ENCODE measurements at regions not wholly inside any gene's neighbourhood (a gene's known extent, or its start where the extent isn't known, plus 50 kb on each side); places are given as distances from the start of the nearest gene placed in this dataset.

DNA sequence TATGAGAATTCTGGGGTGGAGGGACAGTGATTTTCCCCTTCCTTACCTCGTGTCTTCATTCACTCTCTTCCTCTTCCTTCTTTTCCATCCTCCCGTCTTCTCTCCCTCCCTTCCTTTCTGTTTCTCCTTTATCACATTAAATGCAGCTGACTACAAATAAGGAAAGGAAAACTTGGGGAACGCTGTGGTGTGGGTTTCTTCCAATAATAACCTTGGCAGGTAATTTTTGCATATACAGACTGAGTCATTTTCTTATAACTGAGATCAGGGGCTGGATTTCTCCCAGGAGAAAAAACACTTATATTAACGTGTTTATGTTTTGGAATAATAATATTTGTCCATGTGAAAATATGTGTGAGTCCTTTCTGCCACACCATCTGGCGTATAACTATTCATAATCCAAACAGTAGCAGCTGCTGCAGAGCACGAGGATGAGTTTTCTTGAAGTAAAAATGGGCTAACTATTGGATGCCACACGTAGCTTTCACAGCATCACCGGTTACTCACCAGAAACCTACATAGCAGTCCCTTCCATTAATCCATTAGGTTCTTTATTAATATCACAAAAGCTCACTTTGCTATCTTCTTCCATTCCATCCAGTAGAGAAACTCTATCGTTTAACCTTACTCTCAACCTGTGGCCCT is 139.2 kb upstream of the SASH1 start:
- TF ChIP-seq YY1 (IDR thresholded peaks at IDR 0.05; ENCODE audit: low read depth) (no peak), CEBPB (IDR thresholded peaks at IDR 0.05) (no peak), EP300 (IDR thresholded peaks at IDR 0.05; ENCODE audit: borderline replicate concordance) (no peak), NFIC (IDR thresholded peaks at IDR 0.05) (no peak), EGR1 (IDR thresholded peaks at IDR 0.05) (no peak), FOXM1 (IDR thresholded peaks at IDR 0.05; ENCODE audit: borderline replicate concordance, low read depth) (no peak), ZBTB7A (IDR thresholded peaks at IDR 0.05; ENCODE audit: low read depth) (no peak), USF1 (IDR thresholded peaks at IDR 0.05) (no peak), TAF1 (IDR thresholded peaks at IDR 0.05; ENCODE audit: low read depth) (no peak), TCF12 (IDR thresholded peaks at IDR 0.05; ENCODE audit: low read depth) (no peak), TEAD4 (IDR thresholded peaks at IDR 0.05) (no peak), RAD21 (IDR thresholded peaks at IDR 0.05; ENCODE audit: low read depth) (no peak), CREB1 (IDR thresholded peaks at IDR 0.05; ENCODE audit: low read depth) (no peak)
- TF ChIP-seq, protein P1, sequence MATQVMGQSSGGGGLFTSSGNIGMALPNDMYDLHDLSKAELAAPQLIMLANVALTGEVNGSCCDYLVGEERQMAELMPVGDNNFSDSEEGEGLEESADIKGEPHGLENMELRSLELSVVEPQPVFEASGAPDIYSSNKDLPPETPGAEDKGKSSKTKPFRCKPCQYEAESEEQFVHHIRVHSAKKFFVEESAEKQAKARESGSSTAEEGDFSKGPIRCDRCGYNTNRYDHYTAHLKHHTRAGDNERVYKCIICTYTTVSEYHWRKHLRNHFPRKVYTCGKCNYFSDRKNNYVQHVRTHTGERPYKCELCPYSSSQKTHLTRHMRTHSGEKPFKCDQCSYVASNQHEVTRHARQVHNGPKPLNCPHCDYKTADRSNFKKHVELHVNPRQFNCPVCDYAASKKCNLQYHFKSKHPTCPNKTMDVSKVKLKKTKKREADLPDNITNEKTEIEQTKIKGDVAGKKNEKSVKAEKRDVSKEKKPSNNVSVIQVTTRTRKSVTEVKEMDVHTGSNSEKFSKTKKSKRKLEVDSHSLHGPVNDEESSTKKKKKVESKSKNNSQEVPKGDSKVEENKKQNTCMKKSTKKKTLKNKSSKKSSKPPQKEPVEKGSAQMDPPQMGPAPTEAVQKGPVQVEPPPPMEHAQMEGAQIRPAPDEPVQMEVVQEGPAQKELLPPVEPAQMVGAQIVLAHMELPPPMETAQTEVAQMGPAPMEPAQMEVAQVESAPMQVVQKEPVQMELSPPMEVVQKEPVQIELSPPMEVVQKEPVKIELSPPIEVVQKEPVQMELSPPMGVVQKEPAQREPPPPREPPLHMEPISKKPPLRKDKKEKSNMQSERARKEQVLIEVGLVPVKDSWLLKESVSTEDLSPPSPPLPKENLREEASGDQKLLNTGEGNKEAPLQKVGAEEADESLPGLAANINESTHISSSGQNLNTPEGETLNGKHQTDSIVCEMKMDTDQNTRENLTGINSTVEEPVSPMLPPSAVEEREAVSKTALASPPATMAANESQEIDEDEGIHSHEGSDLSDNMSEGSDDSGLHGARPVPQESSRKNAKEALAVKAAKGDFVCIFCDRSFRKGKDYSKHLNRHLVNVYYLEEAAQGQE (IDR thresholded peaks at IDR 0.05; ENCODE audit: low read depth) = no peak
- TF ChIP-seq, protein P2, sequence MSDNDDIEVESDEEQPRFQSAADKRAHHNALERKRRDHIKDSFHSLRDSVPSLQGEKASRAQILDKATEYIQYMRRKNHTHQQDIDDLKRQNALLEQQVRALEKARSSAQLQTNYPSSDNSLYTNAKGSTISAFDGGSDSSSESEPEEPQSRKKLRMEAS (IDR thresholded peaks at IDR 0.05) = no peak

- TF ChIP-seq TEAD4 (IDR thresholded peaks at IDR 0.05) (no peak), TCF12 (IDR thresholded peaks at IDR 0.05; ENCODE audit: low read depth) (no peak), CEBPB (IDR thresholded peaks at IDR 0.05) (no peak), EP300 (IDR thresholded peaks at IDR 0.05; ENCODE audit: borderline replicate concordance) (no peak), USF1 (IDR thresholded peaks at IDR 0.05) (no peak), CREB1 (IDR thresholded peaks at IDR 0.05; ENCODE audit: low read depth) (no peak), YY1 (IDR thresholded peaks at IDR 0.05; ENCODE audit: low read depth) (no peak), NFIC (IDR thresholded peaks at IDR 0.05) (no peak), EGR1 (IDR thresholded peaks at IDR 0.05) (no peak), TAF1 (IDR thresholded peaks at IDR 0.05; ENCODE audit: low read depth) (no peak), FOXM1 (IDR thresholded peaks at IDR 0.05; ENCODE audit: borderline replicate concordance, low read depth) (no peak), RAD21 (IDR thresholded peaks at IDR 0.05; ENCODE audit: low read depth) (no peak)
- TF ChIP-seq, protein P2 (IDR thresholded peaks at IDR 0.05) = no peak
Measured at GRCh38 chr6:148203970-148204369, 138.7 kb upstream of the SASH1 start.

DNA sequence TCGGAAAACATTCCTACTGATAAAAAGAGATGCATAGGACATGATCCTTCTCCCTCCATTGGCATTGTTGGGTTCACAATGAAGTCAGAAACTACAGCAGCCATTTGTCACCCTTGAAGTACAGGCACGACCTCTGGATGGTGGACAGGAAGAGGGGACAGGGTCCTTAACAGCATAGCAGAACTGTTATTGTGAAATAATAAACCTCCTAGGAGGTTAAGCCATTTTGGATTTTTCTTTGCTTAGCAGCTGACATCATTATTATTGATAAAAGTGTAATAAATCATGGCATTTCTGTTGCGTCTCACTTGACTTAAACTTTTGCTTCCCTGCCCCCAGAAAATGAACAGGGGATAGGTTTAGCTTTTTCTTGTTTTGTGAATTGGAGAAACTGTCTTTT is 134.3 kb upstream of the SASH1 start:
- TF ChIP-seq EGR1 (IDR thresholded peaks at IDR 0.05) (no peak), USF1 (IDR thresholded peaks at IDR 0.05) (no peak), CEBPB (IDR thresholded peaks at IDR 0.05) (no peak), TCF12 (IDR thresholded peaks at IDR 0.05; ENCODE audit: low read depth) (no peak), TEAD4 (IDR thresholded peaks at IDR 0.05) (no peak), NFIC (IDR thresholded peaks at IDR 0.05) (no peak), YY1 (IDR thresholded peaks at IDR 0.05; ENCODE audit: low read depth) (no peak), EP300 (IDR thresholded peaks at IDR 0.05; ENCODE audit: borderline replicate concordance) (no peak)
- TF ChIP-seq, protein P2 (IDR thresholded peaks at IDR 0.05) = no peak
- TF ChIP-seq, protein P1 (IDR thresholded peaks at IDR 0.05; ENCODE audit: low read depth) = no peak

DNA sequence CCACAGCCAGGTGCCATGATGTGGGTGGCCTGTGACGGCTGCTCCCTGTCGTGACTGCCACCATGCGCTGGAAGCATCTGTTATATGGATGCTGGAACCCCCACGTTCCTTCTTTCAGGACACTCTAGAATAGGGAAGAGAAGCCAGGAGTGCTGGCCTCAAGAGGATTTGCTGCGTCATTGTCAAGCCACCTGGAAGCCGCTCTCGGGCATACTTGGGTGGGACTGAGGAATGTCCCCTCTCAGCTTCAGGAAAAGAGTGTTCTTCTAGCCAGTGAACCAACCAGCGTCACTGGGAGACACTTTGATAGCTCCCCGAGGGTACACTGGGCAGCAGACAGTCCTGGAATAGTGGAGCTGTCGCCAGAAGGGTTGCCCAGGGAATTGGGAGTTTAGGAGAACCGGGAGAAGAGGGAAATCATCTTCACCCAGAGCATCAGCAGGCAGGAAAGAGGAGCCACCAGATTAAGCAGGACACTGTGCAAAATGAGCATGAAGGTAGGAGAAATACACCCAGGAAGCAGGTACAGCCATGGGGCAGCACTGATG is 130.8 kb upstream of the SASH1 start:
- no peak for TF ChIP-seq EP300 (IDR thresholded peaks at IDR 0.05; ENCODE audit: borderline replicate concordance)
- no peak for TF ChIP-seq RAD21 (IDR thresholded peaks at IDR 0.05; ENCODE audit: low read depth)
- TF ChIP-seq CREB1 (IDR thresholded peaks at IDR 0.05; ENCODE audit: low read depth) = no peak
- TF ChIP-seq TCF12 (IDR thresholded peaks at IDR 0.05; ENCODE audit: low read depth) = no peak
- no peak for TF ChIP-seq YY1 (IDR thresholded peaks at IDR 0.05; ENCODE audit: low read depth)
- TF ChIP-seq NFIC (IDR thresholded peaks at IDR 0.05) = no peak
- TF ChIP-seq, protein P1 (IDR thresholded peaks at IDR 0.05; ENCODE audit: low read depth) = no peak
- TF ChIP-seq FOXM1 (IDR thresholded peaks at IDR 0.05; ENCODE audit: borderline replicate concordance, low read depth) = no peak
- no peak for TF ChIP-seq TEAD4 (IDR thresholded peaks at IDR 0.05)
- TF ChIP-seq EGR1 (IDR thresholded peaks at IDR 0.05) = no peak
- TF ChIP-seq, protein P2 (IDR thresholded peaks at IDR 0.05) = no peak
- TF ChIP-seq CEBPB (IDR thresholded peaks at IDR 0.05) = no peak
- no peak for TF ChIP-seq USF1 (IDR thresholded peaks at IDR 0.05)
- TF ChIP-seq TAF1 (IDR thresholded peaks at IDR 0.05; ENCODE audit: low read depth) = no peak

All from Ishikawa (cell line).